NCI-H2029 (cell line): ENCODE measurements at regions not wholly inside any gene's neighbourhood (a gene's known extent, or its start where the extent isn't known, plus 50 kb on each side); places are given as distances from the start of the nearest gene placed in this dataset.

ENCODE experiments used
- DNase-seq: peaks from one replicate; lab custom pipeline; 2025; lab: John Stamatoyannopoulos, UW

DNA sequence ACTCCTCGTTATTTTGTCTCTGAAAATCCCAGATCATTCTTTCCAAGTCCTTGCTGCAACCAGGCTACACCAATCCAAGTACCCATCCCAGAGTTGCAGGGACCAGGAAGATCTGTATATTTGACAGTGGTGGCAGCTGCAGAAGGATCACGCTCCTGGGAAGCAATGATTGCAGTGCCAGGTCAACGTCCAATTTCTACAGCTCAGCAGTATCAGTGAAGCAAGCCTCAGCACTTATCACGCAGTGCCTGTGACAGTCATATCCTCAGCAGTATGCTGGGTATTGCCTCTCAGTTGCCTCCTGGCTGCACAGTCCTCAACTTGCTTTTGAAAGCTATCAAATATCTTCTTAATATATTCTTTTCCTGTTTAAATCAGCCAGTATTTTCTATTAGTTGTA, 66.7 kb downstream of the BARHL2 start:
- no peak for DNase-seq

DNA sequence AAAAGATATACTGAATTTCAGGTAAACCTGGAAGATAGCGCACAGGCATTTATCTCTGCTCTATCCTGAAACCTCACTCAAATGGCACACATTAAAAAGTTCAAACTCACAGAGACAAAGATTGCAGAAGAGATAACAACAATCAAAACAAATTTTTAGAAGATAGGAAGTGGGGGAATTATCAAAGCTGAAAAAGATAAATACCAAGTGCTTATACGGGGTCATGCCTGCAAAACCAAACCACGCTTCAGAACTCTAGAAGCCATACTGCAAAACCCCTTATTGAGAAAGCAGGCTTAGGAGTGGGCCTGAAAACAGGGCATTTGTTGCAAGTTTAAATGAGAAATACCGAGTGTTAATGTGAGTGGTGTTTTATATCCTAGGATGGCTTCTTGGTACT, 76.8 kb downstream of the BARHL2 start:
- no peak for DNase-seq

- no peak for DNase-seq
These were observed 94.4 kb downstream of the BARHL2 start for GRCh38 chr1:90622666-90623065.

- DNase-seq, result no peak
These were observed 95.1 kb downstream of the BARHL2 start for GRCh38 chr1:90621986-90622385.

DNA sequence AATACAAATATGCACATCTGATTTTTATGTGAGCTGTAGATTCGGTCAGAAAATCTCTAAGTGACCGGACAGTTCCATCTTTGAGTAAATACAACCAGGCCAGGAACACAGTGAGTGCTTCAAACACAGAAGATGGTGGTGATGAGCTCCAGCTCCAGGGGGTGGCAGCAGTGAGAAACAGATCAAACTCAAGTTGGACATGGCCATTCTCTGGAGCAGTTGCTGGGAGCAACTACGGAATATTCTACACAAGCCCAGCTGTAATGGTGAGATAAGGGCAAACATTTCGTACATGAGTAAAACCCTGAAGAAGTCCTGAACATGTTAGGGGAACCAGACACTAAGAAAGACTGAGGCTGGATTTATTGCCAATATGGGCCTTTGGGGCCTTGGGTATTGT, 100.7 kb downstream of the BARHL2 start:
- no peak for DNase-seq

DNA sequence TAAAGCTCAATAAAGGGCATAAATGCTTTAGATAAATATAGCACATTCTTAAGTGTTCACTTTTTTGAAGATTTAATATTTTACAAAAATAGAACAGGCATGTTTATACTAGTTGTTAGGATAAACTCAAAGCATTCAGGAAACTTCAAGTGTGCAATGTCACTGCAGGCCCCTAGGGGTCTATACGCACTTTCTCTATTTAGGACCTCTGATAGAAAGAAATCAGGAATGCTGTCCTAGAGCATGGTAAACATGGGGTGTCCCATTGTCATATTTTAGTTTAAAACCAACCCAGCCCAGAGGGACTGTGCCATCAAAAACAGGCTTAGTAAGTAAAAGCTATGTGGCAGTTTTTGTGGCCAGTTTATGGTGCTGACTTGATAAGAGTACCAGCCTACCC, 102.2 kb downstream of the BARHL2 start:
- DNase-seq, result no peak

DNA sequence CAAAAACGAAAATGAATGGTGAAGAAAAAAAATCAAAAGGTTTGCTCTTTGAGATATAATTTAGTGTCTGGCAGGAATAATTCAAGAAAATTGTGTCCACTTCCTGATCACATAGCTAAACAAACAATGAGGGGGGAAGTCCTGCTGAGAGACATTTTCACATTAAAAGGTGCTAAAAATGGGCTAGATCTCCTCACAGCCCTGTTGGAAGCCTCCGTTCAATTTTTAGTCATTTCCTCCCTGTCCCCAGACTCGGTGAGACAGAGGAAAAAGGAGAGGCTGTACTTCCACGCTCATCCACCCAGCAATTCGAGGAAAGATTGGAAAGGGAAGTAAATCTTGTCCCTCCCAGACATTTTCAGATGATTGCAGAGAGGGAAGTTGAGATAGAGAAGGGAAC, 103.7 kb downstream of the BARHL2 start:
- DNase-seq, result no peak

DNA sequence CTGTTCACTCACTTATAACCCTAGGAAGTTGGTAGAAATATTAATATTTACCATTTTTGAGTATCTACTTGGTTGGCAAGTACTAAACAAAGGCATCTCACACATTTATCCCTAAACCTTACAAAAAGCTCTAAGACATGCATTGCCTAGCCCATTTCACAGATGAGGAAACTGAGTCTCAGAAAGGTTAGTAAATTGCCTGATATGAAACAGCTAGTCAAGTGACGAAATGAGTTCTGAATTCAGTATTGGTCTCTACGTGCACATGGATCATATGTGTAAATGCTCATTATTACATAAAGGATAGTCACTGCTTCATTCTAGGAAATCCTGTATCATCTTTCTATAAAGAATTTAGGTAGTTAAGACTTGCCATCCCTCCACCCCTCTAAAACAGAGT, 105.1 kb downstream of the BARHL2 start:
- no peak for DNase-seq

- DNase-seq, result no peak
These were observed 109.4 kb downstream of the BARHL2 start for GRCh38 chr1:90607736-90608135.

- no peak for DNase-seq
These were observed 112.0 kb downstream of the BARHL2 start for GRCh38 chr1:90605070-90605469.

DNA sequence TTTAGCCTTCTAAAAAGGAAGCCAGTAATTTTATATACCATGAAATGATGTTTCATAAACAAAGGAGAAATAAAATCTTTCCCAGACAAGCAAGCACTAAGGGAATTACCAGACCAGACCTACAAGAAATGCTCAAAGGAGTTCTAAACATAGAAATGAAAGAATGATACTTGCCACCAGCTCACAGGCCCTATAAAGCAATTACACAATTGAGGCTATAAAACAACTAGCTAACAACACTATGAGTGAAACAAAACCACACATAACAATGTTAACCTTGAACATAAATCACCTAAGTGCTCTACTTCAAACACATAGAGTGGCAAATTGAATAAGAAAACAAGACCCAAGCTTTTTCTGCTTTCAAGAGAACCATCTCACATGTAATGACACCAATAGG, 123.8 kb downstream of the BARHL2 start:
- DNase-seq, result no peak

- no peak for DNase-seq
These were observed 125.1 kb downstream of the BARHL2 start for GRCh38 chr1:90591970-90592356.

DNA sequence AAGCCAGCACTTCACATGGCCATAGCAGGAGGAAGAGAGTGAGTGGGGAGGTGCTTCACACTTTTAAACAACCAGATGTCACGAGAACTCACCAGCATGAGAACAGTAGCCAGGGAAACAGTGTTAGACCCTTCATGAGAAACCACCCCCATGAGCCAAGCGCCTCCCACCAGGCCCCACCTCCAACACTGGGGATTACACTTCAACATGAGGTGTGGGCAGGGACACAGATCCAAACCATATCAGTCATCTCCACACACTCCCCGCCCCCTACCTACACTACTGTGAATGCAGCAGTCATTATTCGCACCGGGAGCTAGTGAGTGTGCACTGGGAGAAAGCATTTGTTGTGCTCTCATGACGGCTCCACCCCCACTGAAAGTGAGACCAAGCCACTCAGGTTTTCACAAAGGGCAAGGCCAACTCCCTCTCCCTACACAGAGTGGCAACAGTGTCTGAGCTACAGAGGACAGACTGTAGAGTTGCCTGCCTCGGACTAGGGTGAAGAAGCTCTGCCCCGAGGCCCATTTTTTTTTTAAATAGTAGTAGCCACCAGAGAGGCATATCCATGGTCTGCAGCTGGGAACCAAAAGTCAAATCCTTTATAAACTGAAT, 125.6 kb downstream of the BARHL2 start:
- no peak for DNase-seq

DNA sequence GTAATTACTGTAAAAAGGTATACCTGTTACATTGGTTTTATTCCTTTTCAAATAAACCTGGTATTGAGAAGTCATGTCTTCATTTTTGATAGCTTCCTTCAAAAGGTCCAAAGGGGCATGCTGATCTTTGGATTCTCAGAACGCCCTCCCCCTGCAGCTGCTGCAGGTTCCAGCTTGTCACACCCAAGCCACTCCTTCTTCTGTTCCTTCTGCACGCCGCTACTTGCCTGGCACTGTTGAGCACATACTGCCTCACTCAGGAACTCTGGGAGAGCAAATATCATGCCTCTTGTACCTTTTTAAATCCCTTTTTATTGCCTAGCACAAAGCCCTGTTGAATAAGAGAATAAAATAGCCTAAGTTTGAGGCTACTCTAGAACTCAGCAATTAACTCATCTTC, 136.9 kb downstream of the BARHL2 start:
- no peak for DNase-seq

GRCh38 chr1:90579212-90579802, 137.8 kb downstream of the BARHL2 start:
- DNase-seq, result peak; percentile 17

DNA sequence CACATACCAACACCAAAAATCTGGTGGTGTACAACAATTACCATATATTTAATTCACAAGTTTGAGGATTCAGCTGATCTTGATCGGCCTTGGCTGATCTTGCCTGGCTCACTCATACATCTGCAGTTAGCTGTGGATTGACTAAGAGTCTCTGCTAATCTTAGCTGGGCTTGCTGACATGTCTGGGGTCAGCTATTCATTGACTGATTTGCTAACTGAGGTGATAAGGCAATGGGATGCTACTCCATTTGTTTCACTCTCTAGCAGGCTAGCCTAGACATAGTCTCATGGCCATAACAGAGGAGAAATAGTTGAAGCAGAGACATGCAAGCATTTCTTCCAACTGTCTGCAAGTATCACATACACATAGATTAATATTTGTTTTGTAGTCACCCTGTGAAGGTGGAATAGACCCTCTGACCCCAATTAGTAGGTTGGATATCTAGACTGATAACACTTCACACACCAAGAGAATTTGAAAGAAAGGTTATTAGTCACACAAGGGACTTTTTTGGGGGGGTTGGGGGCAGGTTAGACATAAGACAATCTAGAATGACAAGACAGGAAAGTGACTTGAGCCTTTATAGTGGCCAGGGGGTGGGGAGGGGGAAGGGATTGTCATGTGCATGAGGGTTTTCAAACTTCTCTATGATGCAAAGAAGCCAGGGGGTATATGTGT, 142.3 kb downstream of the BARHL2 start:
- no peak for DNase-seq

GRCh38 chr1:90573736-90574135, 143.4 kb downstream of the BARHL2 start:
- DNase-seq, result no peak

- DNase-seq, result no peak
These were observed 144.7 kb downstream of the BARHL2 start for GRCh38 chr1:90572446-90572845.

DNA sequence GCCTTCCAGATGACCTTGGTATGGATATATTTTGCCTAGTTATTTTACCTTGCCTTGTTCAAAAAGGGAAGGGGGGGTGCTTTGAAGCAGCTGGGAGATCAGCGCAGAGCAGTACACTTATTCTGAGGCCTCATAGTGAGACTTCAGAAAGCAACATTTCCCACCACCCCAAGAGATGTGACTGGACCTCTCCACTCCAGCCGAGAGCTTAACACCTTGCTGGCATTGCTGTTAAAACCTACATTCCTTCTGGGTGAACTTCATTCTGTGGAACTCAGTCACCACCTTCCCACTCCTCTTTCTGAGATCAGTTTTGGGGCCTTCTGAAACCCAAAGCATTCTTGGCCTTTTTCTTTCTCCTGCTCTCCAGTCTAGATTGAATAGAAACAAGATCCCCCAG, 148.7 kb downstream of the BARHL2 start:
- no peak for DNase-seq

GRCh38 chr1:90564164-90564563, 152.9 kb downstream of the BARHL2 start:
- no peak for DNase-seq

DNA sequence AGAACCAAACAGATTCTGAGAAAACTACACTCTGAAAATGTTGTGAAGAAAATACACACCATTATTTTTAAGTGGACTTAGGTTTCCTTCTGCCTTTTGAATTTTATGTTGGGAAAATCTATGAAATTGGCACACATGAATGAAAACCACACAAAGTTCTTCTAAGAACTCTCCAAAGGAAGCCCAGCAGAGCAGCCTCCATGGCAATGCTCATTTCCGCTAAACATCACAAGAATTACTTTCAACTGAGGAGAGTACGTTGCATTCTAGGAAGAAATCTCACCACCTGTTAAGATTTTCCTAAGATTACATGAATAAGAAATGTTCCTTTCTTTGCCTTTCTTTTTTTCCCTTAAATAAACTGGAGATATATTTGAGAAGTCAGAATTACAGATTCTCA, 154.2 kb downstream of the BARHL2 start:
- no peak for DNase-seq

DNA sequence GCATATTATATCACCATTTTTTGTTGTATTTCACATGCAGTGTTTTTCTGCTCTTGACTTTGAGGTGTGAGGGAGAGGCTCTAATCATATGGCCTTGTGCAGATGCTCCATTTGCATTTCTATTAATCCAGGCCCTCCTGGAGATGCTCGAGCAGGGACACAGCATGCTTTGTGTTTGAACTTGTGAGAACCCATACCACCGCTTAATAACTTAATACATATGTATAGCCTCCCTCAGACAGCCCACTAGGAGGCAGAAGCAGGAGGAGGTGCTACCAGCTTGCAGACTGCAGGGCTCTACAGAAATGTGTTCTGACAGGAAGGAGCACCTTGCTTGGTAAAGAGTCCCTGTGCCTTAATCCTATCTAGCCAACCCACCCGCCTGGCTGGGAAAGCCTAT, 155.2 kb downstream of the BARHL2 start:
- no peak for DNase-seq

- no peak for DNase-seq
These were observed 155.9 kb downstream of the BARHL2 start for GRCh38 chr1:90561103-90561783.
